Activated B cell treated with CpG ODN at 0.5 μM for 24 hours (primary cell): ENCODE measurements at regions not wholly inside any gene's neighbourhood (a gene's known extent, or its start where the extent isn't known, plus 50 kb on each side); places are given as distances from the start of the nearest gene placed in this dataset.
"Not testable (repeated sequence)": the region's sequence is repeated elsewhere in the genome, so short reads cannot be mapped to it uniquely, and the experiment has no call there.

Experiments
- ATAC-seq: fragments of 200-7000 bp; cut with Tn5 transposase; one replicate; pipeline ENCODE4 v1.10.0; 2021; ENCODE audit warnings: low read depth, mild to moderate bottlenecking, moderate library complexity
- CTCF ChIA-PET: fragments of 350-600 bp; sonication (Branson Sonifier 250); formaldehyde crosslinking; loops from one replicate; lab custom pipeline; 2021; ENCODE audit warnings: antibody characterized with exemption; lab: Charles Lee
- POLR2A ChIA-PET: fragments of 350-600 bp; sonication (Branson Sonifier 250); formaldehyde crosslinking; loops from one replicate; lab custom pipeline; 2021; ENCODE audit warnings: antibody characterized with exemption; lab: Charles Lee
- DNase-seq: peaks from one replicate; pipeline ENCODE4 v3.0.0; 2022
- H3K27ac Mint-ChIP-seq: one replicate; pipeline ENCODE4 v1.8.0; 2020; ENCODE audit warnings: mixed read lengths
- H3K27me3 Mint-ChIP-seq: one replicate; pipeline ENCODE4 v1.8.0; 2021; ENCODE audit warnings: mixed read lengths
- H3K36me3 Mint-ChIP-seq: one replicate; pipeline ENCODE4 v1.8.0; 2021; ENCODE audit warnings: low read depth, mixed read lengths
- H3K4me1 Mint-ChIP-seq: one replicate; pipeline ENCODE4 v1.8.0; 2021; ENCODE audit warnings: mixed read lengths
- H3K4me3 Mint-ChIP-seq: one replicate; pipeline ENCODE4 v1.8.0; 2020; ENCODE audit warnings: mild to moderate bottlenecking, mixed read lengths
- H3K9me3 Mint-ChIP-seq: one replicate; pipeline ENCODE4 v1.8.0; 2020; ENCODE audit warnings: mixed read lengths
- intact Hi-C: fragments of 100-400 bp; cut with micrococcal nuclease; formaldehyde crosslinking; loops from one replicate; pipeline ENCODE4 v1.15.1; 2024
- TF ChIP-seq, protein P1 (sequence below): fragments of 200-600 bp; IDR thresholded peaks from one replicate; pipeline ENCODE4 v1.8.0; 2022; ENCODE audit warnings: antibody characterized with exemption, mild to moderate bottlenecking

DNA sequence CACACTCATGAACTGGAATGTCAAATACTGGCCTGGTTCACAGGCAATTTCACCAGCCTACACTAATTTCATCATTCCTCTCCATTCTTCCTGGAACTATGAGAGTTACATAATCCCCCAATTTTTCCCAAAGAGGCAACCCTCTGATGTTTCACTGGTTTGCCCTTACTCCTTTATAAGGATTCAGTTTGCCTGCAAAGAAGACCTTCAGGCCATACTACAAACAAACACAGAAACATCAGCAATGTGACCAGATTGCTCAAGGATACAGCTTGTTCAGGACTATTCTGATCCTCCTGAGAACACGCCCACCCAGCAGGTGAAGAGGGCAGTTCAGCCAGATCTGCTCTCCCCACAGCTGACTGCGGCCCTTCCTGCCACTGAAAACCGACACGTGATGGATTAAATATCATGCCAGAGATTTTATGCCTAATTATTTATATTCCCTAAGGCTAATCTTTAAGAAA is 215.5 kb downstream of the ETAA1 start:
- H3K4me1 Mint-ChIP-seq: no peaks in the 10 kb centered on the region

DNA sequence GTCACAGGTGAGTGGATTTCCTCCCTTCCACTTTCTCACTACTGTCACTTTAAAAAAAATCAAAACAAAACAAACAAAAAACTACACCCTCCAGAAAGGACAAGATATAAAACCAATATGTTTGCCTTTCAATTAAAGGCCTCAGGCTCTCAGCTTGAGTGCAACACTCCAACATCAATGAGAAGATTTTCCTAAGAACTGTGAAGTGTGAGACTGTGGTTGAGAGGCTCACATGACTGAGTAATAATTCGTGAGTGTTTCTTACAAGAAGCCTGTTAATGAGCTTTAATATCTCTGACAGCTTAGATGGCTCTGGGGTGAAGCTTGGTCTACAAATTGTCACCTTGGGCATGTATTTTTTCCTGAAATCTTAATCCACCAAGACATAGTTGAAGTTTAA is 216.1 kb downstream of the ETAA1 start:
- intact Hi-C loops: no loop called here
- DNase-seq (no peak), ATAC-seq (no peak)
- ChIA-PET CTCF (no interaction called here), POLR2A (no interaction called here)
- H3K27me3 Mint-ChIP-seq: peaks cover 2% of the 10 kb centered on the region
- H3K36me3 Mint-ChIP-seq: no peaks in the 10 kb centered on the region
- H3K4me1 Mint-ChIP-seq: no peaks in the 10 kb centered on the region
- H3K27ac Mint-ChIP-seq: no peak overlapping the region
- TF ChIP-seq, protein P1, sequence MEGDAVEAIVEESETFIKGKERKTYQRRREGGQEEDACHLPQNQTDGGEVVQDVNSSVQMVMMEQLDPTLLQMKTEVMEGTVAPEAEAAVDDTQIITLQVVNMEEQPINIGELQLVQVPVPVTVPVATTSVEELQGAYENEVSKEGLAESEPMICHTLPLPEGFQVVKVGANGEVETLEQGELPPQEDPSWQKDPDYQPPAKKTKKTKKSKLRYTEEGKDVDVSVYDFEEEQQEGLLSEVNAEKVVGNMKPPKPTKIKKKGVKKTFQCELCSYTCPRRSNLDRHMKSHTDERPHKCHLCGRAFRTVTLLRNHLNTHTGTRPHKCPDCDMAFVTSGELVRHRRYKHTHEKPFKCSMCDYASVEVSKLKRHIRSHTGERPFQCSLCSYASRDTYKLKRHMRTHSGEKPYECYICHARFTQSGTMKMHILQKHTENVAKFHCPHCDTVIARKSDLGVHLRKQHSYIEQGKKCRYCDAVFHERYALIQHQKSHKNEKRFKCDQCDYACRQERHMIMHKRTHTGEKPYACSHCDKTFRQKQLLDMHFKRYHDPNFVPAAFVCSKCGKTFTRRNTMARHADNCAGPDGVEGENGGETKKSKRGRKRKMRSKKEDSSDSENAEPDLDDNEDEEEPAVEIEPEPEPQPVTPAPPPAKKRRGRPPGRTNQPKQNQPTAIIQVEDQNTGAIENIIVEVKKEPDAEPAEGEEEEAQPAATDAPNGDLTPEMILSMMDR: no peak
- no peak overlapping the region for H3K4me3 Mint-ChIP-seq
- H3K9me3 Mint-ChIP-seq: no peaks in the 10 kb centered on the region

More for the DNA sequence above, 215.5 kb downstream of the ETAA1 start:
- intact Hi-C loops: no loop called here
- Mint-ChIP-seq H3K4me3 (no peak overlapping the region), H3K9me3 (no peaks in the 10 kb centered on the region), H3K27me3 (peaks cover 2% of the 10 kb centered on the region), H3K27ac (no peak overlapping the region), H3K36me3 (no peaks in the 10 kb centered on the region)
- POLR2A ChIA-PET: no interaction called here
- DNase-seq (no peak), ATAC-seq (no peak)
- TF ChIP-seq, protein P1: no peak
- CTCF ChIA-PET: no interaction called here

DNA sequence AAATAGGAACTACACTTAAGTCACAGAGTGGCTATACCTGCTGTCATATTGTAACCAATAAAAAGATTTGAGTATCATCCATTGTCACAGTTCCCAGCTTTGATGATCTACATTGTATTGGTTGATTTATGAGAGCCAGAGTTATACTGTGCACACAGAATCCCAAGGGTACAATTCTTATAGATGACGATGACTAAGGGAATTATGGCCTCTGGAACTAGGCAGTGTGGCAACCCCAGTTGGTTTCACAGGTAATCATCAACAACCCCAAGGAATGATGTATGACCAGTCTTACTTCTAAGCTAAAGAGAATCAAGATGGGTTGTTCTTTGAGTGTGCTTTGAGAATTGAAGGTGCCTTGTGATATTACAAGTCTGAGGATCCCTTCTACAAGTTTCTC is 217.3 kb downstream of the ETAA1 start:
- ChIA-PET POLR2A (no interaction called here), CTCF (no interaction called here)
- Mint-ChIP-seq H3K27ac (no peak overlapping the region), H3K9me3 (no peaks in the 10 kb centered on the region), H3K4me3 (no peak overlapping the region), H3K4me1 (no peaks in the 10 kb centered on the region), H3K36me3 (no peaks in the 10 kb centered on the region), H3K27me3 (peaks cover 2% of the 10 kb centered on the region)
- TF ChIP-seq, protein P1: no peak
- DNase-seq (no peak), ATAC-seq (no peak)
- intact Hi-C loops: no loop called here

DNA sequence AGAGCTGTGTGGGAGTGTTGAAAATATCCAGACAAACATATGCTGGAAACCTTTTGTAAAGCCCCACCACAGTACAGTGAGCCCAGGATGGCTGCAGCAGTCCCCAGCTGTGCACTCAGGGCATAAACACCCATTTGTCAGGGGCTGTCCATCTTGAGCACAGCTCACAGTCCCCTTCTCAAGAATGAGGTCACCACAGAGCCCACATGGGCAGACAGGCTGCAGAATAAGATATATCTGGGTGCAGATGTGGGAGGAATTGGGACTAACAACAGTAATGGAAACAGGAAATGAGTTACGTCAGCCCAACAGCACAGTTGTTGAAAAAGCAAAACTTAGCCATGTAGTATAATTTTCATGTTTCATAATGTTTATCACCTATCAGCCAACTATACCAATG is 219.6 kb downstream of the ETAA1 start:
- TF ChIP-seq, protein P1: no peak
- Mint-ChIP-seq H3K27me3 (no peaks in the 10 kb centered on the region), H3K27ac (no peak overlapping the region), H3K4me1 (no peaks in the 10 kb centered on the region), H3K9me3 (no peaks in the 10 kb centered on the region), H3K36me3 (no peaks in the 10 kb centered on the region), H3K4me3 (no peak overlapping the region)
- DNase-seq (no peak), ATAC-seq (no peak)
- CTCF ChIA-PET: no interaction called here
- POLR2A ChIA-PET: no interaction called here
- intact Hi-C loops: no loop called here

DNA sequence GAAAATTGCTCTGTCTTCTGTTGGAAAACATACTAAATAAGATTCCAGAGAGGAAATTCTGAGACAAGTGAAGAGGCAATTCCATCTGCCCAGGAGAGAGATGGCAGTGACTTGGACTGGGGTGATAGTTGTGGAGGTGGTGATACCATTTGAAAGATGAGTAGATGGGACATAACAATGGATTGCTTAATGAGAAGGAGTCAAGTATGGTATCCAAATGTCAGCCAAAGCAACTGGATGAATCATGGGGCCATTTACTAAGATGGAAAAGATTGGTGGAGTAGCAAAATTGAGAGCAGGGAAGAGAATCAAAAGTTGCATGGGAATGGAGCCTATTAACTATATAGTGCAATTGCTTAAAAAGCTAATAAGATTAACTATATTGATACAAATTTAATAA is 222.1 kb downstream of the ETAA1 start:
- H3K4me1 Mint-ChIP-seq: no peaks in the 10 kb centered on the region
- ChIA-PET POLR2A (no interaction called here), CTCF (no interaction called here)
- intact Hi-C loops: no loop called here
- no peak overlapping the region for H3K4me3 Mint-ChIP-seq
- no peak for ATAC-seq
- no peaks in the 10 kb centered on the region for H3K36me3 Mint-ChIP-seq
- DNase-seq: no peak
- H3K27me3 Mint-ChIP-seq: no peaks in the 10 kb centered on the region
- H3K9me3 Mint-ChIP-seq: peaks cover 3% of the 10 kb centered on the region
- no peak overlapping the region for H3K27ac Mint-ChIP-seq
- TF ChIP-seq, protein P1: no peak

DNA sequence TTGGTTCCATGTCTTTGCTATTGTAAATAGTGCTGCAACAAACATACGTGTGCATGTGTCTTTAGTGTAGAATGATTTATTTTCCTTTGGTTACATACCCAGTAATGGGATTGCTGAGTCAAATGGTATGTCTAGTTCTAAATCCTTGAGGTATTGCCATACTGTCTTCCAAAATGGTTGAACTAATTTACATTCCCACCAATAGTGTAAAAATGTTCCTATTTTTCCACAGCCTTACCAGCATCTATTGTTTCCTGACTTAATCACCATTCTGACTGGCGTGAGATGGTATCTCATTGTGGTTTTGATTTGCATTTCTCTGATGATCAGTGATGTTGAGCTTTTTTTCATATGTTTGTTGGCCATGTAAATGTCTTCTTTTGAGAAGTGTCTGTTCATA is 226.6 kb downstream of the ETAA1 start:
- H3K4me1 Mint-ChIP-seq, DNase-seq, H3K27me3 Mint-ChIP-seq, H3K27ac Mint-ChIP-seq, ATAC-seq, H3K4me3 Mint-ChIP-seq, CTCF ChIA-PET, H3K36me3 Mint-ChIP-seq, H3K9me3 Mint-ChIP-seq, POLR2A ChIA-PET, intact Hi-C loops: not testable (repeated sequence)
